ENCODE measurements at regions not wholly inside any gene's neighbourhood (a gene's known extent, or its start where the extent isn't known, plus 50 kb on each side); places are given as distances from the start of the nearest gene placed in this dataset.

- intact Hi-C loops (cut with DNase I) = no loop called here
- H3K36me3 ChIP-seq = no peaks in the 10 kb centered on the region
- DNase-seq = no peak
Measured at GRCh38 chr13:58455094-58455493, 823.5 kb downstream of the PCDH17 start.

DNA sequence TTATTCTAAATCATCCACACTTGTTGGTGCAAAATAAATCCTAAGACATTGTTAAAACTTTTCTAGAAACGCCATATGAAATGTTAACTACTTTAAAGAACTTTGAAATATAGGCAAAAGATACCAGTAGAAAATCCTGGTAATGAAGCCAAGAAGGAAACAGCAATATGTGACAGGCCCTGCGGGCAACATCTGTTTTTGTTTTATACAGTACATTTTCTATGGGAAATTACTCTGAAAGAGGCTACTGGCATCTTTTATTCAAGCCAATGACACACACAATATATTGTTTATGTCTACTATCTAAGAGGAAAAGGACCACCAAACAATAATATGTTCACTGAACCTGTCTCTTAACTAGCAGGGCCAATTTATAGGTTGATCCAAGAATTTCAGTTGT lies 829.7 kb downstream of the PCDH17 start:
- Histone ChIP-seq H3K4me1 (no peaks in the 10 kb centered on the region), H3K27ac (no peak overlapping the region), H3K27me3 (no peaks in the 10 kb centered on the region), H3K4me3 (no peak overlapping the region), H3K36me3 (no peaks in the 10 kb centered on the region), H3K9me3 (peaks cover 0 to 5% (median 0%) of the 10 kb centered on the region in 12 donors)
- ATAC-seq (no peak), DNase-seq (no peak)
- TF ChIP-seq, protein P1, sequence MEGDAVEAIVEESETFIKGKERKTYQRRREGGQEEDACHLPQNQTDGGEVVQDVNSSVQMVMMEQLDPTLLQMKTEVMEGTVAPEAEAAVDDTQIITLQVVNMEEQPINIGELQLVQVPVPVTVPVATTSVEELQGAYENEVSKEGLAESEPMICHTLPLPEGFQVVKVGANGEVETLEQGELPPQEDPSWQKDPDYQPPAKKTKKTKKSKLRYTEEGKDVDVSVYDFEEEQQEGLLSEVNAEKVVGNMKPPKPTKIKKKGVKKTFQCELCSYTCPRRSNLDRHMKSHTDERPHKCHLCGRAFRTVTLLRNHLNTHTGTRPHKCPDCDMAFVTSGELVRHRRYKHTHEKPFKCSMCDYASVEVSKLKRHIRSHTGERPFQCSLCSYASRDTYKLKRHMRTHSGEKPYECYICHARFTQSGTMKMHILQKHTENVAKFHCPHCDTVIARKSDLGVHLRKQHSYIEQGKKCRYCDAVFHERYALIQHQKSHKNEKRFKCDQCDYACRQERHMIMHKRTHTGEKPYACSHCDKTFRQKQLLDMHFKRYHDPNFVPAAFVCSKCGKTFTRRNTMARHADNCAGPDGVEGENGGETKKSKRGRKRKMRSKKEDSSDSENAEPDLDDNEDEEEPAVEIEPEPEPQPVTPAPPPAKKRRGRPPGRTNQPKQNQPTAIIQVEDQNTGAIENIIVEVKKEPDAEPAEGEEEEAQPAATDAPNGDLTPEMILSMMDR (IDR thresholded peaks at IDR 0.05) = no peak
- no peak for TF ChIP-seq POLR2A (IDR thresholded peaks at IDR 0.05)
- intact Hi-C loops (cut with DNase I) = no loop called here
- WGBS, 4 donors = 64 to 67% (median 65%) methylated on average over 2 of the region's 2 CpGs

More at GRCh38 chr13:58455094-58455493, 823.5 kb downstream of the PCDH17 start:
- H3K4me3 ChIP-seq = no peak overlapping the region
- no peaks in the 10 kb centered on the region for H3K27me3 ChIP-seq
- TF ChIP-seq POLR2A (IDR thresholded peaks at IDR 0.05) = no peak
- TF ChIP-seq, protein P1 (IDR thresholded peaks at IDR 0.05) = no peak
- no peak for ATAC-seq
- H3K4me1 ChIP-seq = no peaks in the 10 kb centered on the region
- H3K27ac ChIP-seq = no peak overlapping the region
- H3K9me3 ChIP-seq = peaks cover 0 to 29% (median 5%) of the 10 kb centered on the region in 12 donors

- no peak for TF ChIP-seq POLR2A (IDR thresholded peaks at IDR 0.05)
- H3K27ac ChIP-seq = no peak overlapping the region
- ATAC-seq = no peak
- H3K36me3 ChIP-seq = no peaks in the 10 kb centered on the region
- H3K27me3 ChIP-seq = no peaks in the 10 kb centered on the region
- H3K4me1 ChIP-seq = no peaks in the 10 kb centered on the region
- no peak overlapping the region for H3K4me3 ChIP-seq
- no peak for DNase-seq
- intact Hi-C loops (cut with DNase I) = no loop called here
- no peaks in the 10 kb centered on the region for H3K9me3 ChIP-seq
Measured at GRCh38 chr13:58463841-58464240, 832.3 kb downstream of the PCDH17 start.

GRCh38 chr13:58467176-58467575 lies 835.6 kb downstream of the PCDH17 start:
- Histone ChIP-seq H3K27me3 (no peaks in the 10 kb centered on the region), H3K4me3 (no peak overlapping the region), H3K9me3 (no peaks in the 10 kb centered on the region), H3K27ac (no peak overlapping the region), H3K36me3 (no peaks in the 10 kb centered on the region), H3K4me1 (no peaks in the 10 kb centered on the region)
- intact Hi-C loops (cut with DNase I) = no loop called here
- no peak for ATAC-seq
- 70 to 81% (median 75%) methylated on average over 4 of the region's 4 CpGs for WGBS, 4 donors
- TF ChIP-seq, protein P1 (IDR thresholded peaks at IDR 0.05) = no peak
- no peak for TF ChIP-seq POLR2A (IDR thresholded peaks at IDR 0.05)
- DNase-seq = no peak

DNA sequence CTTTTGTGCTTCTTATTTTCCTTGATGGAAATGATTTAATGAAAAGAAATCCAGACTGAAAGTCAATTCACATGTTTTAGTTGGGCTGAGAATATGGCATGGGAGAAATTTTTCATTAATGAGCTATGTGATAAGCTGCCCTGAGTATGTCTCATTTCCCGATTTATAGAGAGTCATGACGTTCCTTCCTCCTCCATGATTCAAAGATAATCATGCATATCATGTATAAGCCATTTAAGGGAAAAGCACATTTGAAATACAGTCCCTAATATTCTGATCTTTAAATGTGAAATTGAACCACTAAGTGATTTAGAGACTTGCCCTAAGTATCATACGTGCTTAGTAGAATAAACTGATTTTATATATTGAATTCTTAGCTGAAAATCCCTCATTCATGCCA lies 840.9 kb downstream of the PCDH17 start:
- H3K4me3 ChIP-seq = no peak overlapping the region
- H3K27me3 ChIP-seq = no peaks in the 10 kb centered on the region
- DNase-seq = no peak
- TF ChIP-seq, protein P1 (IDR thresholded peaks at IDR 0.05) = no peak
- no peak for TF ChIP-seq POLR2A (IDR thresholded peaks at IDR 0.05)
- ATAC-seq = no peak
- H3K9me3 ChIP-seq = no peaks in the 10 kb centered on the region
- H3K36me3 ChIP-seq = no peaks in the 10 kb centered on the region
- intact Hi-C loops (cut with DNase I) = no loop called here
- H3K4me1 ChIP-seq = no peaks in the 10 kb centered on the region
- WGBS, 4 donors = 78 to 88% (median 82%) methylated on average over 3 of the region's 3 CpGs
- H3K27ac ChIP-seq = no peak overlapping the region

Measured in heart left ventricle (tissue), 16 donors.